GM18868 (cell line): ENCODE measurements at regions not wholly inside any gene's neighbourhood (a gene's known extent, or its start where the extent isn't known, plus 50 kb on each side); places are given as distances from the start of the nearest gene placed in this dataset.

ENCODE experiments used
- ATAC-seq: cut with Tn5 transposase; IDR thresholded peaks from one replicate; pipeline ENCODE4 v1.9.1; 2021; ENCODE audit warnings: mild to moderate bottlenecking, moderate library complexity; ENCODE audit not compliant: unreplicated experiment

- ATAC-seq, result no peak
These were observed 67.7 kb upstream of the GCM1 start for GRCh38 chr6:53216301-53216700.

- no peak for ATAC-seq
These were observed 65.5 kb upstream of the GCM1 start for GRCh38 chr6:53214172-53214571.

GRCh38 chr6:53210811-53211210 is 62.2 kb upstream of the GCM1 start:
- ATAC-seq, result no peak

- ATAC-seq, result no peak
These were observed 61.0 kb upstream of the GCM1 start for GRCh38 chr6:53209681-53210080.

GRCh38 chr6:53205778-53206177 is 57.1 kb upstream of the GCM1 start:
- no peak for ATAC-seq

- no peak for ATAC-seq
These were observed 54.8 kb upstream of the GCM1 start for GRCh38 chr6:53203483-53203882.

GRCh38 chr6:53202052-53202451 is 53.4 kb upstream of the GCM1 start:
- no peak for ATAC-seq

GRCh38 chr6:53201270-53201669 is 52.6 kb upstream of the GCM1 start:
- ATAC-seq, result no peak

- ATAC-seq, result no peak
These were observed 51.1 kb upstream of the GCM1 start for GRCh38 chr6:53199765-53200164.

GRCh38 chr6:53199156-53199555 is 50.5 kb upstream of the GCM1 start:
- peak; percentile 96 for ATAC-seq
